ENCODE measurements at regions not wholly inside any gene's neighbourhood (a gene's known extent, or its start where the extent isn't known, plus 50 kb on each side); places are given as distances from the start of the nearest gene placed in this dataset.

- no peaks in the 10 kb centered on the region for H3K36me3 ChIP-seq (ENCODE audit: low read length)
- H3K4me3 ChIP-seq (ENCODE audit: insufficient read depth, low read length, poor library complexity, severe bottlenecking), result no peak overlapping the region
- no peaks in the 10 kb centered on the region for H3K9me2 ChIP-seq (replicated peaks; ENCODE audit: insufficient read depth, low read length)
- no peaks in the 10 kb centered on the region for H3F3A ChIP-seq (ENCODE audit: insufficient read depth)
- no peaks in the 10 kb centered on the region for H3K9me3 ChIP-seq (ENCODE audit: insufficient read depth, low read length)
- no peaks in the 10 kb centered on the region for H4K20me1 ChIP-seq (ENCODE audit: low read depth, low read length)
- H2AFZ ChIP-seq (ENCODE audit: low read depth, low read length, severe bottlenecking), result no peak overlapping the region
- H3K4me2 ChIP-seq (ENCODE audit: low read depth, low read length, poor library complexity, severe bottlenecking), result no peak overlapping the region
- no peak overlapping the region for H3K27ac ChIP-seq (ENCODE audit: low read depth, low read length)
- H3K27me3 ChIP-seq (ENCODE audit: low read length), result no peaks in the 10 kb centered on the region
- H3K9ac ChIP-seq (ENCODE audit: low read length), result no peak overlapping the region
- H3K79me2 ChIP-seq (ENCODE audit: insufficient read depth, low read length), result no peaks in the 10 kb centered on the region
- TF ChIP-seq, protein P1, sequence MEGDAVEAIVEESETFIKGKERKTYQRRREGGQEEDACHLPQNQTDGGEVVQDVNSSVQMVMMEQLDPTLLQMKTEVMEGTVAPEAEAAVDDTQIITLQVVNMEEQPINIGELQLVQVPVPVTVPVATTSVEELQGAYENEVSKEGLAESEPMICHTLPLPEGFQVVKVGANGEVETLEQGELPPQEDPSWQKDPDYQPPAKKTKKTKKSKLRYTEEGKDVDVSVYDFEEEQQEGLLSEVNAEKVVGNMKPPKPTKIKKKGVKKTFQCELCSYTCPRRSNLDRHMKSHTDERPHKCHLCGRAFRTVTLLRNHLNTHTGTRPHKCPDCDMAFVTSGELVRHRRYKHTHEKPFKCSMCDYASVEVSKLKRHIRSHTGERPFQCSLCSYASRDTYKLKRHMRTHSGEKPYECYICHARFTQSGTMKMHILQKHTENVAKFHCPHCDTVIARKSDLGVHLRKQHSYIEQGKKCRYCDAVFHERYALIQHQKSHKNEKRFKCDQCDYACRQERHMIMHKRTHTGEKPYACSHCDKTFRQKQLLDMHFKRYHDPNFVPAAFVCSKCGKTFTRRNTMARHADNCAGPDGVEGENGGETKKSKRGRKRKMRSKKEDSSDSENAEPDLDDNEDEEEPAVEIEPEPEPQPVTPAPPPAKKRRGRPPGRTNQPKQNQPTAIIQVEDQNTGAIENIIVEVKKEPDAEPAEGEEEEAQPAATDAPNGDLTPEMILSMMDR (IDR thresholded peaks at IDR 0.05; ENCODE audit: insufficient read depth, low read length, poor library complexity, severe bottlenecking), result no peak
- no peak for TF ChIP-seq EZH2phosphoT487 (conservative IDR thresholded peaks at IDR 0.05; ENCODE audit: low read length)
Measured at GRCh38 chr1:200496937-200497336, 87.1 kb upstream of the ZNF281 start.

DNA sequence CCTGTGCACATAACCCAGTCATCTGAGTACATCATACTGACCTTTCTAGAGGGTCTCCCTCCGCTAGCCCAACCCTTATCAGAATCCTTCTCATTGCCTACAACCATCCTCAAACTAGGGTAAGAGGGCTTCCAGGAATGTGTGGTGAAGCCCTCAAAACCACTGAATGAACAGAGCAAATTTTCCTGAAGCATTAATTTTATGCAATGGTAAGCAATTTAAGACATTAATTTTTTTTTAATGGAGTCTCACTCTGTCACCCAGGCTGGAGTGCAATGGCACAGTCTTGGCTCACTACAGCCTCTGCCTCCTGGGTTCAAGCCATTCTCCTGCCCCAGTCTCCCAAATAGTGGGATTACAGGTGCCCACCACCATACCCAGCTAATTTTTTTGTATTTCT, 86.1 kb upstream of the ZNF281 start:
- no peak overlapping the region for H3K9ac ChIP-seq (ENCODE audit: low read length)
- H2AFZ ChIP-seq (ENCODE audit: low read depth, low read length, severe bottlenecking), result no peak overlapping the region
- H3K4me2 ChIP-seq (ENCODE audit: low read depth, low read length, poor library complexity, severe bottlenecking), result no peak overlapping the region
- no peaks in the 10 kb centered on the region for H3K9me3 ChIP-seq (ENCODE audit: insufficient read depth, low read length)
- no peaks in the 10 kb centered on the region for H3K36me3 ChIP-seq (ENCODE audit: low read length)
- no peaks in the 10 kb centered on the region for H3K27me3 ChIP-seq (ENCODE audit: low read length)
- H3K9me2 ChIP-seq (replicated peaks; ENCODE audit: insufficient read depth, low read length), result no peaks in the 10 kb centered on the region
- no peak overlapping the region for H3K4me3 ChIP-seq (ENCODE audit: insufficient read depth, low read length, poor library complexity, severe bottlenecking)
- H3K79me2 ChIP-seq (ENCODE audit: insufficient read depth, low read length), result no peaks in the 10 kb centered on the region
- no peaks in the 10 kb centered on the region for H3F3A ChIP-seq (ENCODE audit: insufficient read depth)
- H4K20me1 ChIP-seq (ENCODE audit: low read depth, low read length), result no peaks in the 10 kb centered on the region
- no peak for TF ChIP-seq EZH2phosphoT487 (conservative IDR thresholded peaks at IDR 0.05; ENCODE audit: low read length)
- TF ChIP-seq, protein P1 (IDR thresholded peaks at IDR 0.05; ENCODE audit: insufficient read depth, low read length, poor library complexity, severe bottlenecking), result no peak
- no peak overlapping the region for H3K27ac ChIP-seq (ENCODE audit: low read depth, low read length)

GRCh38 chr1:200493344-200493743, 83.5 kb upstream of the ZNF281 start:
- H3K9ac ChIP-seq (ENCODE audit: low read length), result no peak overlapping the region
- H3F3A ChIP-seq (ENCODE audit: insufficient read depth), result no peaks in the 10 kb centered on the region
- H3K79me2 ChIP-seq (ENCODE audit: insufficient read depth, low read length), result no peaks in the 10 kb centered on the region
- no peak overlapping the region for H3K4me3 ChIP-seq (ENCODE audit: insufficient read depth, low read length, poor library complexity, severe bottlenecking)
- H2AFZ ChIP-seq (ENCODE audit: low read depth, low read length, severe bottlenecking), result no peak overlapping the region
- H3K36me3 ChIP-seq (ENCODE audit: low read length), result no peaks in the 10 kb centered on the region
- no peaks in the 10 kb centered on the region for H4K20me1 ChIP-seq (ENCODE audit: low read depth, low read length)
- no peak overlapping the region for H3K4me2 ChIP-seq (ENCODE audit: low read depth, low read length, poor library complexity, severe bottlenecking)
- no peaks in the 10 kb centered on the region for H3K27me3 ChIP-seq (ENCODE audit: low read length)
- TF ChIP-seq EZH2phosphoT487 (conservative IDR thresholded peaks at IDR 0.05; ENCODE audit: low read length), result no peak
- TF ChIP-seq, protein P1 (IDR thresholded peaks at IDR 0.05; ENCODE audit: insufficient read depth, low read length, poor library complexity, severe bottlenecking), result no peak
- no peaks in the 10 kb centered on the region for H3K9me3 ChIP-seq (ENCODE audit: insufficient read depth, low read length)
- H3K27ac ChIP-seq (ENCODE audit: low read depth, low read length), result no peak overlapping the region
- no peaks in the 10 kb centered on the region for H3K9me2 ChIP-seq (replicated peaks; ENCODE audit: insufficient read depth, low read length)
